ENCODE measurements at regions not wholly inside any gene's neighbourhood (a gene's known extent, or its start where the extent isn't known, plus 50 kb on each side); places are given as distances from the start of the nearest gene placed in this dataset.

- TF ChIP-seq POLR2A (IDR thresholded peaks at IDR 0.05) (no peak), POLR2AphosphoS5 (IDR thresholded peaks at IDR 0.05) (no peak)
Observed at GRCh38 chr5:50963971-50964745, 297.7 kb downstream of the PARP8 start.

All from upper lobe of left lung (tissue), 4 donors.